ENCODE measurements at regions not wholly inside any gene's neighbourhood (a gene's known extent, or its start where the extent isn't known, plus 50 kb on each side); places are given as distances from the start of the nearest gene placed in this dataset.

DNA sequence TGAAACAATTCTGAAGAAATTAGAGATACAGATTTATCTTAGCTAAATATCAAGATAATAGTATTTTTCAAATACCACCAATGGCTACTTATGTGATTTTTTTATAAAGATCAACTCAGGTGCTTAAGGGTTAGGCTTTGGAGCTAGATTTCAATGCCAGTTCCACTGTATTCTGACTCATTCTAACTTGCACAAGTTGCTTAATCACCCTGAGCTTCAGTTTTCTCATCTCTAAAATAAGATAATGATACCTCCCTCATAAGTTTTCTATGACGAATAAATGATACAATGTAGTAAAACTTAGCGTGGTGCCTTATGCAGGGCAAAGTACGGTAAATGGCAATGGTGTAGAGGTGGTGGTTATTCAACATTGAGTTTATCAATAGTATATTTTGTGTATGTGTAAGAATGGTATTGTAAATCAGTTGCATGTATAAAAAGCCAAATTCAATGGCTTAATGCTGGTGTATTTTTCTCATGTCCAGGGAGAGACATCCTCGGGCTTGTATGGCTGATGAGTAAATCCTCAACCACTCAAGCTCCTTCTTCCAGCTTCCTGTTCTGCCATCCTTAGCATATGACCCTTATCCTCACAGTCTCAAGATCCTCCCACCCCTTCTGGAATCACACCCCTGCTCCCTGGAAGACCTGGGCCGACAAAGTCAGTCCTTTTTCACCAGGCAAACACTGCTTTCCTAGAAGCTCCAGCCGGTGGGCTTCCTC lies 505.9 kb upstream of the CFAP20DC start:
- no peaks in the 10 kb centered on the region for H3K27me3 ChIP-seq (replicated peaks; ENCODE audit: insufficient read depth)
- H3K9me3 ChIP-seq, result no peaks in the 10 kb centered on the region
- H3K36me3 ChIP-seq, result no peaks in the 10 kb centered on the region
- intact Hi-C loops (cut with DNase I), result no loop called here
- DNase-seq (ENCODE audit: low spot score), result no peak
- no peak overlapping the region for H3K27ac ChIP-seq
- TF ChIP-seq, protein P1, sequence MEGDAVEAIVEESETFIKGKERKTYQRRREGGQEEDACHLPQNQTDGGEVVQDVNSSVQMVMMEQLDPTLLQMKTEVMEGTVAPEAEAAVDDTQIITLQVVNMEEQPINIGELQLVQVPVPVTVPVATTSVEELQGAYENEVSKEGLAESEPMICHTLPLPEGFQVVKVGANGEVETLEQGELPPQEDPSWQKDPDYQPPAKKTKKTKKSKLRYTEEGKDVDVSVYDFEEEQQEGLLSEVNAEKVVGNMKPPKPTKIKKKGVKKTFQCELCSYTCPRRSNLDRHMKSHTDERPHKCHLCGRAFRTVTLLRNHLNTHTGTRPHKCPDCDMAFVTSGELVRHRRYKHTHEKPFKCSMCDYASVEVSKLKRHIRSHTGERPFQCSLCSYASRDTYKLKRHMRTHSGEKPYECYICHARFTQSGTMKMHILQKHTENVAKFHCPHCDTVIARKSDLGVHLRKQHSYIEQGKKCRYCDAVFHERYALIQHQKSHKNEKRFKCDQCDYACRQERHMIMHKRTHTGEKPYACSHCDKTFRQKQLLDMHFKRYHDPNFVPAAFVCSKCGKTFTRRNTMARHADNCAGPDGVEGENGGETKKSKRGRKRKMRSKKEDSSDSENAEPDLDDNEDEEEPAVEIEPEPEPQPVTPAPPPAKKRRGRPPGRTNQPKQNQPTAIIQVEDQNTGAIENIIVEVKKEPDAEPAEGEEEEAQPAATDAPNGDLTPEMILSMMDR (IDR thresholded peaks at IDR 0.05), result no peak
- TF ChIP-seq POLR2AphosphoS5 (IDR thresholded peaks at IDR 0.05), result no peak
- TF ChIP-seq POLR2A (IDR thresholded peaks at IDR 0.05), result no peak
- no peaks in the 10 kb centered on the region for H3K4me1 ChIP-seq (replicated peaks)
- no peak overlapping the region for H3K4me3 ChIP-seq
- 82% methylated on average over 6 of the region's 6 CpGs for WGBS

DNA sequence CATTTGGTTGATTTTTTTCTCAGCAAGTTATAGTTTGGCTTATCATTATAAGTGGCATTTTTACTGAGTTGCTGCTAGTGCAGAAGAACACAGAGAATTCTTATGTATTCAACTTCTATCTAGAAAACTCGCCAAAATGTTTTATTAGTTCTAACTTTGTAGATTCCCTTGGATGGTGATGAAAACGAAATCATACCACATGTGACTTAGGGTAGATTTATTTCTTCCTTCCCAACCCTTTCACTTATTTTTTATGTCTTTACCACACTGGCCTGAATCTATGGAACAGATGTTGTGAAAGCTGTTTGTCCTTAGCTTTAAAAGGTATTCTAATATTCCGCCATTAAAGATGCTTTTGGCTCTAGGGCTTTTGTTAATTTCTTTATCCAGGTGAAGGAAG lies 503.3 kb upstream of the CFAP20DC start:
- H3K36me3 ChIP-seq, result no peaks in the 10 kb centered on the region
- H3K4me1 ChIP-seq (replicated peaks), result no peaks in the 10 kb centered on the region
- WGBS, result 48% methylated on average over 3 of the region's 3 CpGs
- TF ChIP-seq POLR2AphosphoS5 (IDR thresholded peaks at IDR 0.05) (no peak), POLR2A (IDR thresholded peaks at IDR 0.05) (no peak)
- TF ChIP-seq, protein P1 (IDR thresholded peaks at IDR 0.05), result no peak
- DNase-seq (ENCODE audit: low spot score), result no peak
- H3K27ac ChIP-seq, result no peak overlapping the region
- intact Hi-C loops (cut with DNase I), result no loop called here
- no peak overlapping the region for H3K4me3 ChIP-seq
- H3K27me3 ChIP-seq (replicated peaks; ENCODE audit: insufficient read depth), result no peaks in the 10 kb centered on the region
- H3K9me3 ChIP-seq, result no peaks in the 10 kb centered on the region

DNA sequence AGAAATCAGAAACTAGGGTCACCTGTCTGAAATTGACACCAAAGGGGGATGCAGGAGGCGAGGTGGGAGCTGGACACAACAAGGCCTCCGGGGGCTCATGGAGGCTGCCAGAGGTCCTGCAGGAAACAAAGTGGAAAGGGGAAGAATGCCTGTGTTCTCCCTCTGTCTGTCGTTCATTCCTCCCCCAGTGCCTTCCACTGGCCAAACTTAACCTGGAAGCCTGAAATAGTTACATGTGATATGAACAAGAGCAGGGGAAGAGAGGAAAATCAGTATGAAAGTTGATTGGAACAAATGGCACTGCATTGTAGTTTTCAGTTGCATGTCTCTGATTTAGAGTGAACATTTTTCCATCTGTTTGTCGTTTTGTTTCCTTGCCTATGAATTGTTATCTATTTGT lies 502.0 kb upstream of the CFAP20DC start:
- no peak for DNase-seq (ENCODE audit: low spot score)
- Histone ChIP-seq H3K36me3 (no peaks in the 10 kb centered on the region), H3K27ac (no peak overlapping the region), H3K4me1 (replicated peaks) (no peaks in the 10 kb centered on the region), H3K27me3 (replicated peaks; ENCODE audit: insufficient read depth) (no peaks in the 10 kb centered on the region), H3K9me3 (no peaks in the 10 kb centered on the region), H3K4me3 (no peak overlapping the region)
- TF ChIP-seq POLR2AphosphoS5 (IDR thresholded peaks at IDR 0.05) (no peak), POLR2A (IDR thresholded peaks at IDR 0.05) (no peak)
- TF ChIP-seq, protein P1 (IDR thresholded peaks at IDR 0.05), result no peak
- whole genome bisulfite sequencing, result 78% methylated on average over 4 of the region's 4 CpGs
- intact Hi-C loops (cut with DNase I), result no loop called here

DNA sequence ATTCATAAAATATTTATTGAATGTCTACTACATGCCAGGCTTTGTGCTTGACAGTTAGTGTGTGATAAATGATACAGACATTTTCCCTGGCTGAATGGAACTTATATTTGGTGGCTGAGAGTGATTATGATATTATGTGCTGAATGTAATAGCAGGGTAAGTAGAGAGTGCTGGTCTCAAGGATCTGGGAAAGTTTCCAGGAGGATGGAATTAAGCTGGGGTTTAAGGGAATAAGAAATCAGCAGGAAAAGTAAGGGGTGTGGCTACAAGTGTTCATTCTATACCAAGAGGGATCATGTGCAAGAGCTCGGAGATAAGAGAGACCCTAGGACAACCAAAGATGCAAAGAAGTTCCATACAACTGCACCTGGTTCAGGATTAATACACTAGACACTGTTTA lies 500.1 kb upstream of the CFAP20DC start:
- no peaks in the 10 kb centered on the region for H3K9me3 ChIP-seq
- H3K27me3 ChIP-seq (replicated peaks; ENCODE audit: insufficient read depth), result no peaks in the 10 kb centered on the region
- intact Hi-C loops (cut with DNase I), result no loop called here
- H3K4me1 ChIP-seq (replicated peaks), result no peaks in the 10 kb centered on the region
- no peak for DNase-seq (ENCODE audit: low spot score)
- H3K4me3 ChIP-seq, result no peak overlapping the region
- WGBS, result 41% methylated on average over 1 of the region's 1 CpG
- H3K27ac ChIP-seq, result no peak overlapping the region
- TF ChIP-seq POLR2AphosphoS5 (IDR thresholded peaks at IDR 0.05) (no peak), POLR2A (IDR thresholded peaks at IDR 0.05) (no peak)
- TF ChIP-seq, protein P1 (IDR thresholded peaks at IDR 0.05), result no peak
- H3K36me3 ChIP-seq, result no peaks in the 10 kb centered on the region

GRCh38 chr3:59547874-59548273 lies 498.0 kb upstream of the CFAP20DC start:
- TF ChIP-seq POLR2AphosphoS5 (IDR thresholded peaks at IDR 0.05) (no peak), POLR2A (IDR thresholded peaks at IDR 0.05) (no peak)
- TF ChIP-seq, protein P1 (IDR thresholded peaks at IDR 0.05), result no peak
- WGBS, result 87% methylated on average over 3 of the region's 3 CpGs
- intact Hi-C loops (cut with DNase I), result no loop called here
- no peaks in the 10 kb centered on the region for H3K27me3 ChIP-seq (replicated peaks; ENCODE audit: insufficient read depth)
- DNase-seq (ENCODE audit: low spot score), result no peak
- H3K27ac ChIP-seq, result no peak overlapping the region
- H3K36me3 ChIP-seq, result no peaks in the 10 kb centered on the region
- H3K4me1 ChIP-seq (replicated peaks), result peaks cover 2% of the 10 kb centered on the region
- no peak overlapping the region for H3K4me3 ChIP-seq
- H3K9me3 ChIP-seq, result no peaks in the 10 kb centered on the region
